Natural killer cell (primary cell): ENCODE measurements at regions not wholly inside any gene's neighbourhood (a gene's known extent, or its start where the extent isn't known, plus 50 kb on each side); places are given as distances from the start of the nearest gene placed in this dataset.

Experiments
- ATAC-seq, 3 donors: fragments of 150-1000 bp in 2 of 3; fragments of 200-7000 bp in 1 of 3; cut with Tn5 transposase; 1 replicate in 1 of 3; 2 replicates in 2 of 3; pipeline ENCODE4 v1.10.0; 2021; ENCODE audit warnings: mild to moderate bottlenecking in 2 of 3, moderate library complexity in 2 of 3
- DNase-seq, 2 donors: peaks; one replicate each; pipeline versions ENCODE4 v3.0.0 to v3.0.0-alpha.2; 2013 to 2021; ENCODE audit warnings: mixed read lengths in 1 of 2
- H3K27ac ChIP-seq: one replicate; pipeline ENCODE4 v1.5.1; 2013; ENCODE audit warnings: mild to moderate bottlenecking, low read length
- H3K27me3 ChIP-seq: one replicate; pipeline ENCODE4 v1.6.1; 2013; ENCODE audit warnings: low read length; ENCODE audit not compliant: control insufficient read depth, insufficient read depth
- H3K36me3 ChIP-seq: one replicate; pipeline ENCODE4 v1.6.1; 2013; ENCODE audit warnings: low read length; ENCODE audit not compliant: control insufficient read depth, insufficient read depth
- H3K4me1 ChIP-seq: one replicate; pipeline ENCODE4 v1.6.1; 2013; ENCODE audit warnings: low read length; ENCODE audit not compliant: control insufficient read depth, insufficient read depth
- H3K4me3 ChIP-seq: one replicate; pipeline ENCODE4 v1.5.1; 2013; ENCODE audit warnings: low read length
- H3K9me3 ChIP-seq: one replicate; pipeline ENCODE4 v1.6.1; 2013; ENCODE audit warnings: low read length; ENCODE audit not compliant: control insufficient read depth, insufficient read depth
- H3K27ac Mint-ChIP-seq, 2 donors: one replicate each; pipeline ENCODE4 v1.8.0; 2022; ENCODE audit warnings: mild to moderate bottlenecking in 2 of 2, mixed read lengths in 2 of 2, moderate library complexity in 1 of 2
- H3K27me3 Mint-ChIP-seq, 2 donors: one replicate each; pipeline ENCODE4 v1.8.0; 2022; ENCODE audit warnings: low read depth in 2 of 2, mixed read lengths in 2 of 2
- H3K36me3 Mint-ChIP-seq: one replicate; pipeline ENCODE4 v1.8.0; 2022; ENCODE audit warnings: mixed read lengths
- H3K4me1 Mint-ChIP-seq, 2 donors: one replicate each; pipeline ENCODE4 v1.8.0; 2022; ENCODE audit warnings: mixed read lengths in 2 of 2
- H3K4me3 Mint-ChIP-seq: one replicate; pipeline ENCODE4 v1.8.0; 2022; ENCODE audit warnings: mild to moderate bottlenecking, moderate library complexity, mixed read lengths
- H3K9me3 Mint-ChIP-seq, 2 donors: one replicate each; pipeline ENCODE4 v1.8.0; 2022; ENCODE audit warnings: mixed read lengths in 2 of 2
- WGBS: methylation state at CpG from one replicate; pipeline ENCODE4 v1.1.7; 2013; ENCODE audit warnings: missing lambda C conversion rate; ENCODE audit not compliant: insufficient coverage; 5-methylcytosine and 5-hydroxymethylcytosine counted together
- intact Hi-C: fragments of 100-400 bp; cut with micrococcal nuclease; formaldehyde crosslinking; loops from one replicate; pipeline ENCODE4 v1.14.2; 2022
- TF ChIP-seq, protein P1 (sequence below): fragments of 200-600 bp; IDR thresholded peaks from one replicate; pipeline ENCODE4 v1.8.0; 2022; ENCODE audit warnings: antibody characterized with exemption

DNA sequence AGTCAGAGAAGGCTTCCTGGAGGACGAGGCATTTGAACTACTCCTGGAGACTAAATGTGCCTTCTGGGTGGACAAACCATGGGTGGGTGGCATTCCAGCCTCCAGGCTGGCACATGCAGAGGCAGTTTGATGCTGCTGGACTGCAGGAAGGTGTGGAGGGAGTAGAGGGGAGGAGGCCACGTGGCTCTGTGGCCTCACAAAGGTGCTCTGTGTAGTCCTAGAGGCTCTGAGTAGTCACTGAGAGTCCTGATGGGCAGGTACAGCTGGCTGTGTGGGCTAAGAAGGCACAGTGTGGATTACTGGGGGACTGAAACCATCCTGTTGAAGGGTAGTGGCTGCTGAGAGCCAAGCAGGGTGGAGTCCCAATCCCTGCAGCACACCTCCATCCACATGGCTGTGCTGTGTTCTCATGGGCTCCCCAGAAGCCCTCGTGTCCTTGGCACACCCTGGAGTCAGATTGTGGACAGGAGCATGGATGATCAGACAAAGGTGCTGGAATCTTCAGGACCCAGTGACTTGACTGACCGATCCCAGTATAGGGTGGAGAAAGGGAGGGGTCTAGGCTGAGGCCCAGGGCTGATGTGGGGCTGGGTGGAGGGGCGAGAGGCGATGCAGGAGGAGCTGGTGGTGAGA, 87.4 kb upstream of the HS6ST1 start:
- Mint-ChIP-seq H3K36me3 (no peaks in the 10 kb centered on the region), H3K27me3 (peaks cover 2 to 6% of the 10 kb centered on the region in 2 donors), H3K27ac (no peak overlapping the region), H3K9me3 (no peaks in the 10 kb centered on the region), H3K4me3 (no peak overlapping the region), H3K4me1 (peaks cover 0 to 7% of the 10 kb centered on the region in 2 donors)
- Histone ChIP-seq H3K4me1 (no peaks in the 10 kb centered on the region), H3K27me3 (no peaks in the 10 kb centered on the region), H3K36me3 (no peaks in the 10 kb centered on the region), H3K27ac (no peak overlapping the region), H3K4me3 (no peak overlapping the region), H3K9me3 (no peaks in the 10 kb centered on the region)
- intact Hi-C loops = no loop called here
- WGBS = 76% methylated on average over 6 of the region's 6 CpGs
- no peak for DNase-seq
- TF ChIP-seq, protein P1, sequence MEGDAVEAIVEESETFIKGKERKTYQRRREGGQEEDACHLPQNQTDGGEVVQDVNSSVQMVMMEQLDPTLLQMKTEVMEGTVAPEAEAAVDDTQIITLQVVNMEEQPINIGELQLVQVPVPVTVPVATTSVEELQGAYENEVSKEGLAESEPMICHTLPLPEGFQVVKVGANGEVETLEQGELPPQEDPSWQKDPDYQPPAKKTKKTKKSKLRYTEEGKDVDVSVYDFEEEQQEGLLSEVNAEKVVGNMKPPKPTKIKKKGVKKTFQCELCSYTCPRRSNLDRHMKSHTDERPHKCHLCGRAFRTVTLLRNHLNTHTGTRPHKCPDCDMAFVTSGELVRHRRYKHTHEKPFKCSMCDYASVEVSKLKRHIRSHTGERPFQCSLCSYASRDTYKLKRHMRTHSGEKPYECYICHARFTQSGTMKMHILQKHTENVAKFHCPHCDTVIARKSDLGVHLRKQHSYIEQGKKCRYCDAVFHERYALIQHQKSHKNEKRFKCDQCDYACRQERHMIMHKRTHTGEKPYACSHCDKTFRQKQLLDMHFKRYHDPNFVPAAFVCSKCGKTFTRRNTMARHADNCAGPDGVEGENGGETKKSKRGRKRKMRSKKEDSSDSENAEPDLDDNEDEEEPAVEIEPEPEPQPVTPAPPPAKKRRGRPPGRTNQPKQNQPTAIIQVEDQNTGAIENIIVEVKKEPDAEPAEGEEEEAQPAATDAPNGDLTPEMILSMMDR = no peak
- no peak for ATAC-seq

DNA sequence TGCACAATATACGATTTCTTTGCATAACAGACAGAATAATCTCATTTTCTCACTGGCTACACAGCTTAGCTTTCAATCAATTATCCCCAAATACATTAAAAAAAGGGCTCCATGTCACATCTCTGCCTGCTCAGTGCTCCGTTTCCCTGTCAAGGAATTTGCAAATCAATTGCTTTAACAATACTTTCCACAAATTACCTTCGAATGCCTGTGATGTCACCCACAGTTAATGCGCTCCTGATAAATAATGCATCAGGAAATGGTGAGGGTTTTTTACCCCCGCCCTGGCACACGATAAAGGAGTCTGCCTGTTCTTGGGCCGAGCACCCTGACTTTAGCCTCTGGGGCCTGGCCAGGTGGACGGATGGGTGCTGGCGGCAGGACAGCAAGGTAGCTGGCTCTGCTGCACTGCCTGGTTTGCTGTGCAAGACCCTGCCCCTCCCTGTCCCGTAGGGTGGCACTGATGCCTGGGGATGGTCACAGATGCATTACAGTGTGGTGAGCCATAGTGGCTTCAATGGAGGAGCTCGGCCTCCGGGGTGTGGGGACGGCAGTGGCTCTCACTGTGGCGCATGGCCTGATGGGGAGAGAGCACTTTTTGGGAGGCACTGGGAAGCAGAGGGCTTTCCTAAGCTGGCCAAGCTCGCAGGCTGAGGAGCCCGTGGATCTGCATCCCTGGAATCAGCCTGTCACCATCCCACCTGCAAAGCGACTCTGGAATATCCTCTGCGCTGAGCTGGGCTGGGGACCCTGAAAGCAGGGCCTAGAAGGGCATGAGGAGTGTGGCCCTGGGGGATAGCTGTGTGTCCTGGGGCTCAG, 88.3 kb upstream of the HS6ST1 start:
- Histone ChIP-seq H3K27ac (no peak overlapping the region), H3K4me1 (no peaks in the 10 kb centered on the region), H3K9me3 (no peaks in the 10 kb centered on the region), H3K4me3 (no peak overlapping the region), H3K27me3 (no peaks in the 10 kb centered on the region), H3K36me3 (no peaks in the 10 kb centered on the region)
- TF ChIP-seq, protein P1 = no peak
- Mint-ChIP-seq H3K36me3 (no peaks in the 10 kb centered on the region), H3K4me1 (peaks cover 0 to 7% of the 10 kb centered on the region in 2 donors), H3K27me3 (peaks cover 0 to 4% of the 10 kb centered on the region in 2 donors), H3K27ac (no peak overlapping the region), H3K4me3 (no peak overlapping the region), H3K9me3 (no peaks in the 10 kb centered on the region)
- intact Hi-C loops = no loop called here
- no peak for ATAC-seq
- WGBS = 86% methylated on average over 18 of the region's 18 CpGs
- no peak for DNase-seq

DNA sequence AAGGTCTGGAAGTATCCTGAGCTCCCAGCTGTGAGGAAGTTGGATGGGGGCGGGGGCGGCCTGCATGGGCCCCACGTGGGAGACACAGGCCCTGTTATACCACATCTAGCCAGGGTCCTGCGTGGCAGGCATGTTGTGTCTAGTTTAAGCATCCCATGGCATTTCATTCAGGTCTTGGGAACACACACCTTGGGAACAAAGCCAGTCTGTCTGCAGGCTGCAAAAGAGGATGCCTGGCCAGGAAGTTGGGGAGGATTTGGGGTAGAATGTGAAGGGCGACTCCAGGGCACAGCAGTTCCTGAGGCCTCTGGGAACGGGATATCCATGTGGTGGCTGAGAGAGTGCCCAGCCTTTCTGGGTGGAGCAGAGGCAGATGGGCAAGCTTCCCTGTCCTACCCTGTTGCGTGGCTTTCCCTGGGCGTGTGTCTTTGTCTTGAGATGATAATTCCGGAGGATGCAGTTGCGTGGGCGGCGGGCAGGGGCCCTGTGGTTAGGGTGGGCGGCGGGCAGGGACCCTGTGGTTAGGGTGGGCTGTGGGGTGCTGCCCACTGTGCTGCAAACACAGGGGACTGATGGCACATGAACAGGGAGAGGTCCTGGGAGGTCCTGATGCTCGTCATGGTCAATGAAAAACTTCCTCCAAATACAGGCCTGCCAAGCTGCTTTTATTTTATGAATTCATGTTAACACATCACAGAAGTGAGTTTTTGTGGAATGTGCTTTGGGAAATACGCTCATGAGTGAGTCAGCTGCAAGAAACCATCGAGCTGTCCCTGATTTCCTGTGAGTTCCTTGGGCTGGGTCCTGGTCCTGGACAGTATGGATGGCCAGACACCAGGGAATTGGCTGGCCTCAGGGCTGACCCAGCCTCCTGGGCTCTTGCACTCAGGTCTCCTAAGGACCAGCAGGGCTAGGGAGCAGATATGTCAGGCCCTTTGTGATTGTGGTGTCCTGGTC, 90.0 kb upstream of the HS6ST1 start:
- H3K27me3 ChIP-seq = no peaks in the 10 kb centered on the region
- peaks cover 0 to 7% of the 10 kb centered on the region in 2 donors for H3K4me1 Mint-ChIP-seq
- H3K4me1 ChIP-seq = no peaks in the 10 kb centered on the region
- DNase-seq = no peak
- H3K4me3 Mint-ChIP-seq = no peak overlapping the region
- peaks cover 0 to 4% of the 10 kb centered on the region in 2 donors for H3K27me3 Mint-ChIP-seq
- no peak overlapping the region for H3K4me3 ChIP-seq
- H3K36me3 Mint-ChIP-seq = no peaks in the 10 kb centered on the region
- ATAC-seq = no peak
- no peaks in the 10 kb centered on the region for H3K9me3 ChIP-seq
- no peaks in the 10 kb centered on the region for H3K36me3 ChIP-seq
- intact Hi-C loops = no loop called here
- TF ChIP-seq, protein P1 = no peak
- 49% methylated on average over 17 of the region's 17 CpGs for WGBS
- no peak overlapping the region for H3K27ac Mint-ChIP-seq
- H3K9me3 Mint-ChIP-seq = no peaks in the 10 kb centered on the region
- H3K27ac ChIP-seq = no peak overlapping the region
